ENCODE measurements at regions not wholly inside any gene's neighbourhood (a gene's known extent, or its start where the extent isn't known, plus 50 kb on each side); places are given as distances from the start of the nearest gene placed in this dataset.

DNA sequence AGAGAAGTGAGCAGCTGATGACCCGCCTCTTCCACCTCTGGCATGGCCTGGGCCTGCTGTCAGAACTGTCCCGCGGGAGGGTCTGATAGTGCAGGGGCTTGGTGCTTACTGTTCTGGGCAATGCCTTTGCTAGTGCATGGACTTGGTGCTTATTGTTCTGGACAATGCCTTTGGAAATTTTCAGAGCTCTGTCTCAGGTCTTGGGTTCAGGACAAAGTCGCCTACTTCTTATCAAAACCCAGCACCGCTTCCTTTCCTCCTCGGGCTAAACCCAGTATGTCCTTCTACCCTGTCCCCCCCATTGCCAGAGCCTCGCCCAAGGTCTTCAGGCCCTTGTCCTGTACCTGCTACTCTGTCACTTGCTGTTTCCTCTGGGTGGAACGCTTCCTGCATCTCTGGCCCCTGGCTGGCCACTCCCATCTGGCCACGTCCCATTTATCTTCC, 149.6 kb downstream of the ACKR3 start:
- TF ChIP-seq TAF1 (IDR thresholded peaks at IDR 0.05; ENCODE audit: low read depth) (no peak), EZH2 (IDR thresholded peaks at IDR 0.05; ENCODE audit: borderline replicate concordance, insufficient read depth, low read length, poor library complexity, severe bottlenecking) (no peak), SMC3 (conservative IDR thresholded peaks at IDR 0.05; ENCODE audit: poor library complexity) (no peak)

All from neural cell (in vitro differentiated cells).